Spleen (tissue), 7 donors: ENCODE measurements at regions not wholly inside any gene's neighbourhood (a gene's known extent, or its start where the extent isn't known, plus 50 kb on each side); places are given as distances from the start of the nearest gene placed in this dataset.

Experiments
- POLR2A ChIP-seq, 3 donors: fragments of 450-650 bp; IDR thresholded peaks; one replicate each; pipeline ENCODE4 v1.5.1; 2017; ENCODE audit warnings: antibody characterized with exemption in 3 of 3, mild to moderate bottlenecking in 1 of 3
- POLR2AphosphoS5 ChIP-seq, 3 donors: sonication (generic); formaldehyde crosslinking; IDR thresholded peaks; one replicate each; pipeline ENCODE4 v1.5.1; 2017; ENCODE audit warnings: antibody characterized with exemption in 3 of 3
- TF ChIP-seq, protein P1 (sequence below), 11 experiments: fragments of 200-600 bp in 7 of 11; fragments of 450-650 bp in 4 of 11; sonication (generic) in 4 of 11; IDR thresholded peaks in 8 of 11; conservative IDR thresholded peaks in 3 of 11; 1 replicate in 7 of 11; 2 replicates in 4 of 11; pipeline versions ENCODE4 v1.4.0 to v1.8.0; 2016 to 2021; ENCODE audit warnings: antibody characterized with exemption in 11 of 11, inconsistent platforms in 4 of 11, mild to moderate bottlenecking in 1 of 11
- donor health status: DM: no; HTN: no; CAD: no; lungs with moderate emphysema.
- donor health status: DM: no; HTN: no; CAD: no.
- donor health status: DM: no; HTN: no; CAD: no.

DNA sequence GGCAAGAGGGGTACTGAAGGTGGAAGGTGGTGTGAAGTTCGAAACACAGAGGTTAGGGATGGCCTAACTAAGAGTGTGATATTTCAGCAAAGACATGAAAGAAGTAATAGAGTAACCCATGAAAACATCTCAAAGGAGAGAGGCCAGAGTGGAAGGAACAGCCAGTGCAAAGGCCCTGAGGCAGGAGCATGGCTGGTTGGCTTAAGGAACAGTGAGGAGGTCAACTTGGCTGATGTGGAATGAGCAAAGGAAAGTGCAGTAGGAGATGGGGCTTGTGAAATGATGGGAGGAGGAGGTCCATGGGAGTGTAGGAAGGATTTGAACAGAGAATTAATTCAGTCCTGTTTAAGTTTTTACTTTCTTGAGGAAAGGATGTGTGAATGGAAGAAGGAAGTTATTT is 178.3 kb upstream of the ZNF608 start:
- TF ChIP-seq, protein P1, sequence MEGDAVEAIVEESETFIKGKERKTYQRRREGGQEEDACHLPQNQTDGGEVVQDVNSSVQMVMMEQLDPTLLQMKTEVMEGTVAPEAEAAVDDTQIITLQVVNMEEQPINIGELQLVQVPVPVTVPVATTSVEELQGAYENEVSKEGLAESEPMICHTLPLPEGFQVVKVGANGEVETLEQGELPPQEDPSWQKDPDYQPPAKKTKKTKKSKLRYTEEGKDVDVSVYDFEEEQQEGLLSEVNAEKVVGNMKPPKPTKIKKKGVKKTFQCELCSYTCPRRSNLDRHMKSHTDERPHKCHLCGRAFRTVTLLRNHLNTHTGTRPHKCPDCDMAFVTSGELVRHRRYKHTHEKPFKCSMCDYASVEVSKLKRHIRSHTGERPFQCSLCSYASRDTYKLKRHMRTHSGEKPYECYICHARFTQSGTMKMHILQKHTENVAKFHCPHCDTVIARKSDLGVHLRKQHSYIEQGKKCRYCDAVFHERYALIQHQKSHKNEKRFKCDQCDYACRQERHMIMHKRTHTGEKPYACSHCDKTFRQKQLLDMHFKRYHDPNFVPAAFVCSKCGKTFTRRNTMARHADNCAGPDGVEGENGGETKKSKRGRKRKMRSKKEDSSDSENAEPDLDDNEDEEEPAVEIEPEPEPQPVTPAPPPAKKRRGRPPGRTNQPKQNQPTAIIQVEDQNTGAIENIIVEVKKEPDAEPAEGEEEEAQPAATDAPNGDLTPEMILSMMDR (IDR thresholded peaks at IDR 0.05 in 8 of 11, conservative IDR thresholded peaks at IDR 0.05 in 3 of 11): no peak
- TF ChIP-seq POLR2AphosphoS5 (IDR thresholded peaks at IDR 0.05): no peak
- no peak for TF ChIP-seq POLR2A (IDR thresholded peaks at IDR 0.05)
